Peyer's patch (tissue), 4 donors: ENCODE measurements at regions not wholly inside any gene's neighbourhood (a gene's known extent, or its start where the extent isn't known, plus 50 kb on each side); places are given as distances from the start of the nearest gene placed in this dataset.

Experiments used
- DNase-seq, 3 donors: peaks; one replicate each; pipeline ENCODE4 v3.0.0-alpha.2; 2017 to 2019
- H3K27ac ChIP-seq, 4 donors: fragments of 200-600 bp; sonication (generic); one replicate each; pipeline ENCODE4 v1.5.1; 2016 to 2019
- H3K27me3 ChIP-seq, 2 donors: fragments of 200-600 bp; sonication (generic); one replicate each; pipeline ENCODE4 v1.5.1; 2019
- H3K36me3 ChIP-seq, 3 donors: fragments of 200-600 bp; sonication (generic); one replicate each; pipeline ENCODE4 v1.5.1; 2016 to 2019
- H3K4me1 ChIP-seq, 4 donors: fragments of 200-600 bp; sonication (generic); one replicate each; pipeline ENCODE4 v1.5.1; 2016 to 2019
- H3K4me3 ChIP-seq, 4 donors: fragments of 200-600 bp; sonication (generic); 1 replicate in 3 of 4; 2 replicates in 1 of 4; pipeline ENCODE4 v1.5.1; 2016 to 2019; ENCODE audit warnings: mild to moderate bottlenecking in 1 of 4
- H3K9me3 ChIP-seq, 4 donors: fragments of 200-600 bp; sonication (generic); one replicate each; pipeline ENCODE4 v1.5.1; 2016 to 2019; ENCODE audit warnings: mild to moderate bottlenecking in 1 of 4
- CTCF ChIP-seq, 6 experiments: fragments of 450-650 bp in 4 of 6; fragments of 200-600 bp in 2 of 6; sonication (generic) in 1 of 6; IDR thresholded peaks; one replicate each; pipeline ENCODE4 v1.5.1; 2017 to 2019; ENCODE audit warnings: antibody characterized with exemption in 6 of 6, mild to moderate bottlenecking in 3 of 6, moderate library complexity in 1 of 6
- POLR2A ChIP-seq, 2 donors: fragments of 450-650 bp; IDR thresholded peaks; one replicate each; pipeline ENCODE4 v1.5.1; 2017; ENCODE audit warnings: antibody characterized with exemption in 2 of 2, mild to moderate bottlenecking in 2 of 2, moderate library complexity in 2 of 2

DNA sequence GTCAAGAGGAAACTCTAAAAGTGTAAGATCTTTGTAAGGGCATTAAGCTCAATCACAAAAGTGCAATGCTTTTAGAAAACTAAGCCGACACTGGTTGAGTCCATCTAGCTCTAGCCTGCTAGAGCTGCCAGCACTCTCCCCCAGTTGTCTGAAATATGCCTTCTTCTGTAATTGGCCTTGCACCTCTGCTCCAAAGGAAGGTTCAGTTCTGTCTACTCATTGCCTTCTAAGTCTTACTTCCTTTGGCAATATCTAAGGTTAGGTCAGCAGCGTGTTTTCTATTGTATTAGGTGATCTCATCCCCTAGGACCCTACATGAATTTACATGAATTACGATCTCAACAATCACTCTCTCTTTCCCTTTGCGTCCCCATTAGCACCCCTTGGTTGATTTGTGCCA, 378.6 kb downstream of the CBLN4 start:
- no peak overlapping the region for H3K27ac ChIP-seq
- H3K4me1 ChIP-seq: no peaks in the 10 kb centered on the region
- no peak overlapping the region for H3K4me3 ChIP-seq
- TF ChIP-seq CTCF (IDR thresholded peaks at IDR 0.05) (no peak), POLR2A (IDR thresholded peaks at IDR 0.05) (no peak)
- H3K9me3 ChIP-seq: no peaks in the 10 kb centered on the region
- no peak for DNase-seq
- no peaks in the 10 kb centered on the region for H3K27me3 ChIP-seq
- no peaks in the 10 kb centered on the region for H3K36me3 ChIP-seq

DNA sequence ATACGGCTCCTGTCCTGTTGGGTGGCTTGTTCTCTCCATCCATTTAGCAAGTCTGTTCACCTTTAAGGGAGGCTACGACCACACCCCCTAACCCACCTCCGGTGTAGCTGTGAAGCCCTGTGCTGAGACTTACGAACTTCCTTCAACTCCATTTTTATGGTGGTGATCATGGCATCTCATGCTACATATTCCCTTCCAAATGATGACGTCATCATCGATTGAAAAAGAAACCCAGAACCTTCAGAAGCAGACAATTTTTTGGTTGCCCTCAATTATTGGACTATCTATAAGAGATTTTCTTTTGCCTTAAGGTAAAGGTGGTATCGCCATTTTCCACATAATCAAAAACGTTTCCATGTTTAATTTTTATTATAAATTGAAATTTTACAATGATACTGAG, 389.0 kb downstream of the CBLN4 start:
- no peak for TF ChIP-seq POLR2A (IDR thresholded peaks at IDR 0.05)
- no peak for TF ChIP-seq CTCF (IDR thresholded peaks at IDR 0.05)
- Histone ChIP-seq H3K27me3 (no peaks in the 10 kb centered on the region), H3K36me3 (no peaks in the 10 kb centered on the region), H3K4me3 (no peak overlapping the region), H3K9me3 (no peaks in the 10 kb centered on the region), H3K27ac (no peak overlapping the region), H3K4me1 (no peaks in the 10 kb centered on the region)
- DNase-seq: no peak

GRCh38 chr20:55615818-55616217, 389.5 kb downstream of the CBLN4 start:
- Histone ChIP-seq H3K27ac (no peak overlapping the region), H3K9me3 (no peaks in the 10 kb centered on the region), H3K27me3 (no peaks in the 10 kb centered on the region), H3K4me1 (no peaks in the 10 kb centered on the region), H3K4me3 (no peak overlapping the region), H3K36me3 (no peaks in the 10 kb centered on the region)
- no peak for DNase-seq
- TF ChIP-seq POLR2A (IDR thresholded peaks at IDR 0.05) (no peak), CTCF (IDR thresholded peaks at IDR 0.05) (no peak)

- Histone ChIP-seq H3K9me3 (no peaks in the 10 kb centered on the region), H3K4me3 (no peak overlapping the region), H3K27ac (no peak overlapping the region), H3K4me1 (no peaks in the 10 kb centered on the region), H3K27me3 (no peaks in the 10 kb centered on the region), H3K36me3 (no peaks in the 10 kb centered on the region)
- TF ChIP-seq POLR2A (IDR thresholded peaks at IDR 0.05): no peak
- TF ChIP-seq CTCF (IDR thresholded peaks at IDR 0.05): no peak
- no peak for DNase-seq
These were observed 391.0 kb downstream of the CBLN4 start for GRCh38 chr20:55614220-55614757.

DNA sequence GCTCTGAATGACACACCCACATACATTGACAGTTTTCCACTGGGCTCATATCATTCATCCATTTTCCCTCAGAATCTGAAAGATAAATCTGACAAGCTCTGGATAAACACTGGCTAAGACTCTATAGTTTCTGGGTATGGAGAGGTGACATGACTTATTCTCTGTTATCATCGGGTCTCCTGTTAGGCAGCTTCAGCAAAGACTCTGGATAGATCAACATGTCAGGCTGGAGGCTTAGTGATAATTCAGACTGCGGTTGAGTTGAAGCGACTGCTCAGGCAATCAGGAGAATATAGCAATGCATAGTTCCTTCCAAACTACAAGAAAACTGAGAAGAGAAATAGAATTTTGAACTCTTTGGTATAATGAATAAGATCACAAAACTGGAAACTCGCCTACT, 394.6 kb downstream of the CBLN4 start:
- Histone ChIP-seq H3K9me3 (no peaks in the 10 kb centered on the region), H3K36me3 (no peaks in the 10 kb centered on the region), H3K27me3 (no peaks in the 10 kb centered on the region), H3K4me1 (no peaks in the 10 kb centered on the region), H3K4me3 (no peak overlapping the region), H3K27ac (no peak overlapping the region)
- TF ChIP-seq CTCF (IDR thresholded peaks at IDR 0.05) (no peak), POLR2A (IDR thresholded peaks at IDR 0.05) (no peak)
- DNase-seq: no peak

DNA sequence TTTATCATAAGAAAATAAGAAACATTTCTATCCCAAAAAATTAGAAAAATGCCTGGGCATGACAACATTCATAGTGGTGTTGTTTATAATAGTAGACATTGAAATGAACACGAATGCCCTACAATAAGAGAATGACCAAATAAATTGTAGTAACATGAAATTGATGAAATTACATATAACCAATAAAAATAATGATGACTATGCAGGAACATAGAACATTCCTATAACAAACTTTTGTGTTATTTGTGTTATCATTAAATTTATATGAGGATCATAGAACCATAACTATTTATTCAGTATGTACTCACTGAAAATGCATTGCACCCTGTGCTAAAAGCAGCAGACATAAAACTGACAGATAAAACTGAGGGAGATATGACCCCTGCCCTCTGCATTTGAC, 399.7 kb downstream of the CBLN4 start:
- Histone ChIP-seq H3K27me3 (no peaks in the 10 kb centered on the region), H3K36me3 (no peaks in the 10 kb centered on the region), H3K9me3 (no peaks in the 10 kb centered on the region), H3K4me1 (no peaks in the 10 kb centered on the region), H3K27ac (no peak overlapping the region), H3K4me3 (no peak overlapping the region)
- TF ChIP-seq CTCF (IDR thresholded peaks at IDR 0.05) (no peak), POLR2A (IDR thresholded peaks at IDR 0.05) (no peak)
- no peak for DNase-seq
